HEK293T (cell line): ENCODE measurements at regions not wholly inside any gene's neighbourhood (a gene's known extent, or its start where the extent isn't known, plus 50 kb on each side); places are given as distances from the start of the nearest gene placed in this dataset.

ENCODE experiments used
- ELF4 ChIP-seq: fragments of 450-650 bp; IDR thresholded peaks from 2 replicates; pipeline ENCODE4 v1.6.1; 2017; ENCODE audit warnings: antibody characterized with exemption
- SP1 ChIP-seq: fragments of 450-650 bp; IDR thresholded peaks from 2 replicates; pipeline ENCODE4 v1.6.1; 2017
- TARDBP ChIP-seq: fragments of 450-650 bp; IDR thresholded peaks from 2 replicates; pipeline ENCODE4 v1.6.1; 2016

- TF ChIP-seq TARDBP: no peak
- no peak for TF ChIP-seq SP1
- TF ChIP-seq ELF4: no peak
Observed at GRCh38 chr2:47719099-47719498, 63.8 kb upstream of the MSH6 start.
